ENCODE measurements at regions not wholly inside any gene's neighbourhood (a gene's known extent, or its start where the extent isn't known, plus 50 kb on each side); places are given as distances from the start of the nearest gene placed in this dataset.

DNA sequence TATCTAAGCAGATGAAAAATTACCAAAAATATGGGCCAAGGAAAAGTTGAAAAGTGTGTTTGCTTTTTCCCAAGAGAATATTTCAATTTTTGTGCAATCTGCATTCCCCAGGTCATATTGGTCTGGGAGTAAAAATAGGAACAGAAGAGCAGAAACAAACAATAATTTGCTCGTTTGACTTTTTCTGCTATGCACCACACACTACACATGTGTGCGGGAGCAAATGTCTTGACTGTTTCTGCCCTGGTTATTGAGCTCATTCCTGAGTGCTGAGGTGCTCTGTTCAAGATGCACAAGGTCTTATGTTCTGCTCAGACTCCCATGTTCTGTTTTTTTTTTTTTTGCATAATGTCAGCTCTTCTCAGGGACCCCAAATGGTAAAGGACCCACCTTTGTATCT is 298.0 kb upstream of the MME start:
- no peak for TF ChIP-seq USF1 (IDR thresholded peaks at IDR 0.05)
- TF ChIP-seq, protein P1, sequence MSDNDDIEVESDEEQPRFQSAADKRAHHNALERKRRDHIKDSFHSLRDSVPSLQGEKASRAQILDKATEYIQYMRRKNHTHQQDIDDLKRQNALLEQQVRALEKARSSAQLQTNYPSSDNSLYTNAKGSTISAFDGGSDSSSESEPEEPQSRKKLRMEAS (IDR thresholded peaks at IDR 0.05): no peak
- TF ChIP-seq EP300 (IDR thresholded peaks at IDR 0.05; ENCODE audit: borderline replicate concordance): no peak
- TF ChIP-seq, protein P2, sequence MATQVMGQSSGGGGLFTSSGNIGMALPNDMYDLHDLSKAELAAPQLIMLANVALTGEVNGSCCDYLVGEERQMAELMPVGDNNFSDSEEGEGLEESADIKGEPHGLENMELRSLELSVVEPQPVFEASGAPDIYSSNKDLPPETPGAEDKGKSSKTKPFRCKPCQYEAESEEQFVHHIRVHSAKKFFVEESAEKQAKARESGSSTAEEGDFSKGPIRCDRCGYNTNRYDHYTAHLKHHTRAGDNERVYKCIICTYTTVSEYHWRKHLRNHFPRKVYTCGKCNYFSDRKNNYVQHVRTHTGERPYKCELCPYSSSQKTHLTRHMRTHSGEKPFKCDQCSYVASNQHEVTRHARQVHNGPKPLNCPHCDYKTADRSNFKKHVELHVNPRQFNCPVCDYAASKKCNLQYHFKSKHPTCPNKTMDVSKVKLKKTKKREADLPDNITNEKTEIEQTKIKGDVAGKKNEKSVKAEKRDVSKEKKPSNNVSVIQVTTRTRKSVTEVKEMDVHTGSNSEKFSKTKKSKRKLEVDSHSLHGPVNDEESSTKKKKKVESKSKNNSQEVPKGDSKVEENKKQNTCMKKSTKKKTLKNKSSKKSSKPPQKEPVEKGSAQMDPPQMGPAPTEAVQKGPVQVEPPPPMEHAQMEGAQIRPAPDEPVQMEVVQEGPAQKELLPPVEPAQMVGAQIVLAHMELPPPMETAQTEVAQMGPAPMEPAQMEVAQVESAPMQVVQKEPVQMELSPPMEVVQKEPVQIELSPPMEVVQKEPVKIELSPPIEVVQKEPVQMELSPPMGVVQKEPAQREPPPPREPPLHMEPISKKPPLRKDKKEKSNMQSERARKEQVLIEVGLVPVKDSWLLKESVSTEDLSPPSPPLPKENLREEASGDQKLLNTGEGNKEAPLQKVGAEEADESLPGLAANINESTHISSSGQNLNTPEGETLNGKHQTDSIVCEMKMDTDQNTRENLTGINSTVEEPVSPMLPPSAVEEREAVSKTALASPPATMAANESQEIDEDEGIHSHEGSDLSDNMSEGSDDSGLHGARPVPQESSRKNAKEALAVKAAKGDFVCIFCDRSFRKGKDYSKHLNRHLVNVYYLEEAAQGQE (IDR thresholded peaks at IDR 0.05; ENCODE audit: low read depth): no peak
- no peak for TF ChIP-seq YY1 (IDR thresholded peaks at IDR 0.05; ENCODE audit: low read depth)
- TF ChIP-seq CEBPB (IDR thresholded peaks at IDR 0.05): no peak
- TF ChIP-seq RAD21 (IDR thresholded peaks at IDR 0.05; ENCODE audit: low read depth): no peak
- TF ChIP-seq FOXM1 (IDR thresholded peaks at IDR 0.05; ENCODE audit: borderline replicate concordance, low read depth): no peak
- TF ChIP-seq ZBTB7A (IDR thresholded peaks at IDR 0.05; ENCODE audit: low read depth): no peak
- TF ChIP-seq TCF12 (IDR thresholded peaks at IDR 0.05; ENCODE audit: low read depth): no peak

- no peak for TF ChIP-seq EGR1 (IDR thresholded peaks at IDR 0.05)
- no peak for TF ChIP-seq ZBTB7A (IDR thresholded peaks at IDR 0.05; ENCODE audit: low read depth)
- TF ChIP-seq, protein P1 (IDR thresholded peaks at IDR 0.05): no peak
- TF ChIP-seq, protein P2 (IDR thresholded peaks at IDR 0.05; ENCODE audit: low read depth): no peak
- TF ChIP-seq TCF12 (IDR thresholded peaks at IDR 0.05; ENCODE audit: low read depth): no peak
- no peak for TF ChIP-seq USF1 (IDR thresholded peaks at IDR 0.05)
- TF ChIP-seq RAD21 (IDR thresholded peaks at IDR 0.05; ENCODE audit: low read depth): no peak
- no peak for TF ChIP-seq CREB1 (IDR thresholded peaks at IDR 0.05; ENCODE audit: low read depth)
- no peak for TF ChIP-seq TAF1 (IDR thresholded peaks at IDR 0.05; ENCODE audit: low read depth)
Observed at GRCh38 chr3:154781595-154781994, 298.5 kb upstream of the MME start.

DNA sequence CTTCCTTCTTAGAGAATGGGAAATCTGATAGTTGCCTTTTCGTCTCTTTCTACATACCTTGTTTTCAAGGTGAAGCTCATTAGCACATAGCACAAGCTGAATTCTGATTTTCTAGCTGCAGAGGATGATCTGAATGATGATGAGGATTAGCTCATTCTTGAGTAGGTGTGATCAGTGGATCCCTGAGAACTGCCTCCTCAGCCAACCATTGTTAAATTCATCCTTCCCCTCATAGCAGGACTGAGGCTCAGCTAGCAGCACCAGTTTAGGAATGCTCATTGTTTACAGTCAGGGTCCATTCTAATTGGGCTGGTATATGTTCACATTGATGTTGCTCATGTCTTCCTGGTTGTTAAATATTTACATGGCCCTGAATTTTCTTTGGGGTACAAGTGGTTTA is 299.9 kb upstream of the MME start:
- TF ChIP-seq ZBTB7A (IDR thresholded peaks at IDR 0.05; ENCODE audit: low read depth) (no peak), TEAD4 (IDR thresholded peaks at IDR 0.05) (no peak), USF1 (IDR thresholded peaks at IDR 0.05) (no peak), TCF12 (IDR thresholded peaks at IDR 0.05; ENCODE audit: low read depth) (no peak), TAF1 (IDR thresholded peaks at IDR 0.05; ENCODE audit: low read depth) (no peak), EGR1 (IDR thresholded peaks at IDR 0.05) (no peak), NFIC (IDR thresholded peaks at IDR 0.05) (no peak), RAD21 (IDR thresholded peaks at IDR 0.05; ENCODE audit: low read depth) (no peak), EP300 (IDR thresholded peaks at IDR 0.05; ENCODE audit: borderline replicate concordance) (no peak), CREB1 (IDR thresholded peaks at IDR 0.05; ENCODE audit: low read depth) (no peak)
- TF ChIP-seq, protein P2 (IDR thresholded peaks at IDR 0.05; ENCODE audit: low read depth): no peak
- TF ChIP-seq, protein P1 (IDR thresholded peaks at IDR 0.05): no peak

- TF ChIP-seq FOXM1 (IDR thresholded peaks at IDR 0.05; ENCODE audit: borderline replicate concordance, low read depth) (no peak), EP300 (IDR thresholded peaks at IDR 0.05; ENCODE audit: borderline replicate concordance) (no peak), TEAD4 (IDR thresholded peaks at IDR 0.05) (no peak), ZBTB7A (IDR thresholded peaks at IDR 0.05; ENCODE audit: low read depth) (no peak), CREB1 (IDR thresholded peaks at IDR 0.05; ENCODE audit: low read depth) (no peak), USF1 (IDR thresholded peaks at IDR 0.05) (no peak), RAD21 (IDR thresholded peaks at IDR 0.05; ENCODE audit: low read depth) (no peak), TCF12 (IDR thresholded peaks at IDR 0.05; ENCODE audit: low read depth) (no peak), CEBPB (IDR thresholded peaks at IDR 0.05) (no peak)
- TF ChIP-seq, protein P2 (IDR thresholded peaks at IDR 0.05; ENCODE audit: low read depth): no peak
Observed at GRCh38 chr3:154779571-154779970, 300.5 kb upstream of the MME start.
